NCI-H1092 (cell line): ENCODE measurements at regions not wholly inside any gene's neighbourhood (a gene's known extent, or its start where the extent isn't known, plus 50 kb on each side); places are given as distances from the start of the nearest gene placed in this dataset.
A peak's percentile ranks its signal among the peaks of the same experiment; 100 is the strongest.
"Not testable (repeated sequence)": the region's sequence is repeated elsewhere in the genome, so short reads cannot be mapped to it uniquely, and the experiment has no call there.

Experiments used
- DNase-seq: peaks from one replicate; lab custom pipeline; 2025; lab: John Stamatoyannopoulos, UW

DNA sequence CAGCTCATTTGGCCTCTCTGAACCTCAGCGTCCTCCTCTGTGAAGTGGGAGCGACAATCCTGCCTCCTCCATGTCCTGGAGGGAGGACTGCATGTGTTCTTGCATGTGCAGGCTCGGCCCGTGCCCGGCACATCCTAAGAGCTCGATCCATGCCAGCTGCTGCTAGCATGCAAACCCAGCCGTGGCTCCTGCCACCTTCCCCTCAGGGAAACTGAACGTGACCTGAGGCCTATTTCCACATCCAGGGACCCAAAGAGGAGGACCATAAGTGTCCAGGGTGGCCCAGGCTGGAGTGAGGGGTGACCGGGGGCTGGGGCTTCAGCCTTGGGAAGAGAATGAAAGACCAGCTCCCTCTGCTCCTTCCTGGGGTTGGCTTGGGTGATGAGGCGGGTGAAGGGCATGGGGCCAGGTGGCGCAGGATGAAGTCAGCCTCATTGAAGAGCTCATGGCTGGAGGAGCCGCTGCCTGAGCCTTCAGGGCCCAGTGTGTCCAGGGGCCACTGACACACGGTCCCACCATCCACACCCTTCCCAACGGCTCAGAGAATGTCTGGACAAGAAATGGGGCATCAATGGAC lies 115.7 kb upstream of the AKAP13 start:
- DNase-seq: not testable (repeated sequence)

DNA sequence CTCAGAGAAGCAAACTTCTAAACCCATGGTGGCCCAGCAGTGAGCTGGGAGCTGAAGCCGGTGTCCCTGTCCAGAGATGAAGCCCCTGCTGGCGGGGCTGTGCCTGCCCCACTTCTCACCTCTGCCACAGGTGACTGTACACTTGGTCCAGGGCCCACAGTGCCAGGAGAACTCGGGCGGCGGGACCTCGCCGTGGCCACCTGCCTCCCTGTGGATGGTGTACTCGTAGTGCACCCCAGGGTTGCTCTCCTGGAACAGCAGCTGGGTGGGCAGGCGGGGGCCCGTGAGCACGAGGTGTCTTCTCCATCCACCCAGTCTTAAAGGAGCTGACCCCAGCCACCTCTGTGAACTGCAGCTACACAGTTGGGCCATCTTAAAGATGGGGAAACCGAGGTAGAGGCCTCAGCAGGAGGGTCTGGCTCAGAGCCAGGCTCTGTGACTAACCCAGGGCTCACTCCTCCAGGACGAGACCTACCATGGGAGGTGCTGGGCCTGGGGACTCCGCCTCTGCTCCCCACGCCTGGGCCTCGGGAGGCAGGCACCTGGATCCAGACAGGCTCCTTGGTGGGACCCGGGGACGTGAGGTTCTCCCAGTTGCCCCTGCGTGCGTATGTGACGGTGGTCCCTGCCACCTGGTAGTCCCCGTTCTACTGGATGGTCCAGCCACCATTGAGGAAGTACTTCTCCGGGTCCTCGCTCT lies 113.1 kb upstream of the AKAP13 start:
- not testable (repeated sequence) for DNase-seq

DNA sequence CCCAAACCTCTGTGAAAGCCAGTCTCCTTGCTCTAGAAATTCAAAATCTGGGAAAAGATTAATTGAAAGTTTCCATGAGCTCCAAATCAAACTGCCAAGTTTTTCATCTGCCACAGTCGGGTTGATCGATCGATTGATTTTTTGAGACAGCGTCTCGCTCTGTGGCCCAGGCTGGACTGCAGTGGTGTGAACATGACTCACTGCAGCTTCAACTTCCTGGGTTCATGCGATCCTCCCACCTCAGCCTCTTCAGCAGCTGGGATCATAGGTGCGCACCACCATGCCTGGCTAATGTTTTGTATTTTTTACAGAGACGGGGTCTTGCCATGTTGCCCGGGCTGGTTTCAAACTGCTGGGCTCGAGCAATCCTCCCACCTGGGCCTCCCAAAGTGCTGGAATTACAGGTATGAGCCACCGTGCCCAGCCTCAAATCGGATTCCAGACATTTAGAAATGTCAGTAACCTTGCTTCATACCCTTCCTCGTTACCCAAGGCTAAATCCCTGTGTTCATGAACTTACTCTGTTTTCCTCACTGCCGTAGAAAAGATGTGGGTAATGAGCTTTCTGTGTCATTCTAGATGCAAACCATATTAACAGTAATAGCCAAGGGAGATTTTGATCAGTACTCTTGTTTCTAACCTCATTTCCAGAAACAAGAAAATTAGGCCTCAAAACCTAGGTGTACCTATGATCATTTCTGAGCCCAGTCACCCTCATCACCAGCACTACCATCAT lies 105.9 kb upstream of the AKAP13 start:
- no peak for DNase-seq

- no peak for DNase-seq
Observed at GRCh38 chr15:85276508-85276907, 103.9 kb upstream of the AKAP13 start.

DNA sequence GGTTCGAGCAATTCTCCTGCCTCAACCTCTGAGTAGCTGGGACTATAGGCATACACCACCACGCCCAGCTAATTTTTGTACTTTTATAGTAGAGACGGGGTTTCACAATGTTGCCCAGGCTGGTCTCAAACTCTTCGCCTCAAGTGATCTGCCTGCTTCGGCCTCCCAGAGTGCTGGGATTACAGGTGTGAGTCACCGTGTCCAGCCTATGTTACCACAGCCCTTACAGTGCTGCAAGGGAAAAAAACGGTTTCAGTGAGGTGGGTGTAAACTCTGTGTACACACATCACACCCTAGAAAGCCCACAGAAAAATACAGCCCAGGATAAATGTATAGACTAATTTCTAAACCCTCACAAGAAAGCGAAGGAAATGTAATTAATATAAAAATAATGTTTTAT lies 103.5 kb upstream of the AKAP13 start:
- no peak for DNase-seq

- DNase-seq: no peak
Observed at GRCh38 chr15:85277847-85278370, 102.5 kb upstream of the AKAP13 start.

DNA sequence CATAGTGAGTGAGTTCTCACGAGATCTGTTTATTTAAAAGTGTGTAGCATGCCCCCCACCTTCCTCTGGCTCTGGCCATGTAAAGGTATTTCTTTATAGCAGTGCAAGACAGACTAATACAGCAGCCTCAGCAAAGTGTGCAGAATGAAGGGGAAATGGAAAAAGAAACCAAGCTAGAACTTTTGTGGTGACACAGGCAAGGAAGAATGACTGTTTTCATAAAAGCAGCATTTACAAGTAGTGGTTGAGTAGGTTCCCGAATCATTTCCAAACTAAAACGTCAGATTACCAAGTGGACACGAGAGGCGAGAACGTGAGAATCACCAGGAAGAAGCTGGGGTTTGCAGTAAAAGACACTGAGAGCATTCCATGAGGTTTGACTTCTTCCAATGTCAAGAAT lies 100.2 kb upstream of the AKAP13 start:
- DNase-seq: no peak

DNA sequence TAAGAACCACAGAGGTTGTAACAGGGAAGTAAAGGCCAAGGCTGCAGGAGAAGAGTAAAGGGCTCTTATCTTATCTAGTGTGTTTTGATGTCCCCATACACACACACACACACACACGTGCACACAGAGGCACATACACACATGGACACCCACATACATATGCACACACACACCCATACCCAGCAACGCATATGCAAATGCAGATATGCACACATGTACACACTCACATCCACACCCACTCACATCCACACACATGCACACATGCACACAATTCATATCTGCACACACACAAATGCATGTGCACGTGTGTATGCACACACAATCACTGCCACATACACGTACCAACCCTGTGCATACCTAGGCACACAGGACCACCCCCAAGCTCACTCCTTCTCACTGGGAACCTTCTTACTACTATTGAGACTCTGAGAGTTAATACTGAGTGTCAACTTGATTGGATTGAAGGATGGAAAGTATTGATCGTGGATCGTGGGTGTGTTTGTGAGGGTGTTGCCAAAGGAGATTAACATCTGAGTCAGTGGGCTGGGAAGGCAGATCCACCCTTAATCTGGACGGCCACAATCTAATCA lies 99.0 kb upstream of the AKAP13 start:
- DNase-seq: no peak

DNA sequence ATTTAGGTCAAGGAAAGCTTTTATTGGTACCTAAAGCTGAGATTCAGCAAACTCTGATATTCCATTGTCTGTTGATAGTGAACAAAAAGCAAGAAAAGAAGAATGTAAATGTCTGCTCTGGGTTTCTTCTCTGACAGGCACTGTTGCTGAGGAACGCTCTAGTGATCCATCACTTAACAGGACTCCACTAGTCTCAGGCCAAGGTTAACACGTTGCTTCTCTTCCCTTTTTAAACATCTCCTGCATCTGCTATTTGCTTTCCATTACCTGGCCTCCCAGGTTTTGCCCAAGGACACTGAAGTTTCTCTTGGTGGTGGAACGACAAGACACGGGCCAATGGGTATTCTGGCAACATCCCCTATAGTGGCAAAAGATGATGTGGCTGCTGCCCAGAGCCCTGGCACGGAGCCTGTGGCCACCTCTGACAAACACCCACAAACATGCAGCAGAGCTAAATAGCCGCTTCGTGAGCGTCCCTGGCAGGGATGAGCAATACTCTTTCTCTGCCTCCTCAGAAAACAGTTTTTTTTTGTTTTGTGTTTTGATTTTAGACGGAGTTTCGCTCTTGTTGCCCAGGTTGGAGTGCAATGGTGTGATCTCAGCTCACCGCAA lies 97.8 kb upstream of the AKAP13 start:
- no peak for DNase-seq

GRCh38 chr15:85283815-85284214 lies 96.6 kb upstream of the AKAP13 start:
- not testable (repeated sequence) for DNase-seq

GRCh38 chr15:85284497-85284896 lies 95.9 kb upstream of the AKAP13 start:
- no peak for DNase-seq

DNA sequence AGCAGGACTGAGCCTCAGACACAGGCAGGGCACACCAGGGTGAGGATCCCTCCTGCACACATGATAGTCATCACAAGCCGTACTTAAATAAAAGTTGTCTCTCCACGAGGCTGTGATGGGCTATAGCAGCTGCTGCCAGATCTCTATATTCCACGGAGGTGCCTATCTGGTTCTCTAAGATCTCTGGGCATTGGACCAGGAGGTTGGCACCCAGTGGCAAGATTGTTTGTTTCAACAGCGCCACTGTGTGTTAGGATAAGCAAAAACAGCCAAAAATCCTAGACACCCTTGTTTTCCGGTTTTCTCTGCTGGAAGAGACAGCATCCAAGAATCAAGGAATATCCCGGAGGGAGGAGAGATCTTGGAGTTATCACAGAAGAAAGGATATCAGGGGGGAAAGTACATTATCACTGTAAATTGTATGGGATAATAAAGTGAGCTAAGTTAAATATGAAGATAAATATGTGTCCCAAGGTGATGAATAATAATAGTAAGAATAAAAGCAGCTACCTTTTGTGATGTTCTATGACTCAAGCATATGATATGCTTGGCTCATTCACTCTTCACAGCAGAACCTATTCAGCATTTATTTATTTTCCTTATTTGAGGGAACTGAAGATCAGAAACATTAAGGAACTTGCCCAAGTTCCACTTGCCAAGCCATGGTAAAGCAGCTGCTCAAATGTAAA lies 90.6 kb upstream of the AKAP13 start:
- peak; percentile 31 for DNase-seq

GRCh38 chr15:85292583-85292982 lies 87.8 kb upstream of the AKAP13 start:
- DNase-seq: not testable (repeated sequence)

DNA sequence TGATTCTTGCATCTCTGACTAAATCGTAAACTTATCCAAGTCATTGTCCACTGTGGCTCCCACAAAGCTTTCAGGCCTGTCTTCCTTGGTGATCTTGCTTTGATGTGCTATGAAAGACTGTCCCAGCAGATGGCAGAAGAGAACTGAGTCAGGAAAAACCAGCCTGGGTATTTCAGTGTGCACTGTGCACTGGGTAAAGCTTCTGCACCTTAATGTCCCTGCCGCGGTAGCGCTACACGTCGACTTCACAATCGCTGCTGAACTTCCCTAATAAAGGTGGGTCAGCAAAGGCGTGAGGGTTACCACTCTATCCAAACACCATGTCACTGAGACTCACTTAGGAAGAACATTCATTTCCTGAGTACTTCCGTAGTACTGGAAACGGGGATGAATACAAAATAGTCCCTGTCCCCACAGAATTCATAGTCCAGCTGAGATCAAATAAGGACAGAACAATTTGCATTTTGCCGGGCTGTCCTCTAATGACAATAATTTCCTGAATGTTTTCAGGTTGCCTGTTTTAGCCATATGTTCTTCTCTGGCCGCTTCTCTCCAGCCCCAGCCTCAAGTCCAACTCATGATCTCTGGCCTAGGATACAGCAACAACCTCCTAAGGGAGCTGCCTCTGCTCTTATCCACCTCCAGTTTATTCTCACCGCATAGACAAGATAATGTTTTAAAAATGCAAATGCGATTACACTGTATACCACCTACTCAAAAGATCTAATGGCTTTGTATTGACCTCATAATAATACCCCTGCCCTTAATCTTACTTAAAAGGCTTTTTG lies 83.6 kb upstream of the AKAP13 start:
- peak; percentile 44 for DNase-seq

DNA sequence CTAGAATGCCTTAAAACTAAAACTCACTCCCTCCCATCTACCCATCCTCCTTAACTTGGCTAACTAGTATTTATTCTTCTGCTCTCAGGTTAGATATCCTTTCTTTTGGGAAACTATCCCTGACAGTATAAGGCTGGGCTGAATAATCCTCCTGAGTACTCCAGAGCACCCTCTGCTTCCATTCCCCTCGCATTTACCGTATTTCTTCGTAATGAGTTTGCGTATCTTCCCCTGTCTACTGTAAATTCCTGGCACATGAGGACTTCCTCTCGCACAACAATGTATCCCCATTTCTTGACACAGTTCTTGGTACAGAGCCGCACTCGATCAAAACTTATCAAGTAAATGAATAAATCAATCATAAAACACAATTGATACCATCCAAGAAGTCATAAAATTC lies 82.9 kb upstream of the AKAP13 start:
- DNase-seq: no peak

DNA sequence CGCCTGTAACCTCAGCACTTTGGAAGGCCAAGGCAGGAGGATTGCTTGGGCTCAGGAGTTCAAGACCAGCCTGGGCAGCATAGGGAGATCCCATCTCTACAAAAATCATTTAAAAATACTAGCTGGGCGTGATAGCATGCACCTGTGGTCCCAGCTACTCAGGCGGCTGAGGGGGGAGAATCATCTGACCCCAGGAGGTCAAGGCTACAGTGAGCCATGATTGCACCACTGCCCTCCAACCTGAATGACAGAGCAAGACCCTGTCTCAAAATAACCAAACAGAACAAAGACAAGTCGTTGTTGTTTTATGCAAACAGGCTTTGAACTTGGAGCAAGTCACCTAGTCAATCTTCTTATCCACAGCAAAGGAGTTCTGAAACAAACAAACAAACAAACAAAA lies 82.0 kb upstream of the AKAP13 start:
- no peak for DNase-seq

- no peak for DNase-seq
Observed at GRCh38 chr15:85298941-85299340, 81.5 kb upstream of the AKAP13 start.

GRCh38 chr15:85302271-85302670 lies 78.1 kb upstream of the AKAP13 start:
- DNase-seq: no peak

- no peak for DNase-seq
Observed at GRCh38 chr15:85305050-85305449, 75.4 kb upstream of the AKAP13 start.

GRCh38 chr15:85306946-85307686 lies 73.3 kb upstream of the AKAP13 start:
- no peak for DNase-seq
